IMR-90 (cell line): ENCODE measurements at regions not wholly inside any gene's neighbourhood (a gene's known extent, or its start where the extent isn't known, plus 50 kb on each side); places are given as distances from the start of the nearest gene placed in this dataset.

ENCODE experiments used
- ATAC-seq: fragments of 200-7000 bp; cut with Tn5 transposase; 2 replicates; pipeline ENCODE4 v1.9.1; 2020; ENCODE audit warnings: low read depth, mild to moderate bottlenecking, moderate library complexity
- BruUV-seq: library from RNA; stranded (reverse); fragments of 400-500 nt; replicated peaks from 2 replicates; lab custom pipeline; 2021; lab: Mats Ljungman, UMichigan
- CTCF ChIA-PET: fragments of 300-600 bp; formaldehyde crosslinking; extraction: SDS; loops from one replicate; lab custom pipeline; 2021; ENCODE audit warnings: antibody characterized with exemption; lab: Yijun Ruan, JAX
- POLR2A ChIA-PET: fragments of 300-600 bp; sonication (Branson Sonifier 250); formaldehyde crosslinking; loops from one replicate; lab custom pipeline; 2022; ENCODE audit warnings: antibody characterized with exemption; ENCODE audit not compliant: unreplicated experiment; lab: Charles Lee
- DNase-seq: peaks from one replicate; pipeline ENCODE4 v3.0.0; 2013
- H2AFZ ChIP-seq: replicated peaks from 2 replicates; pipeline ENCODE3; 2013; ENCODE audit warnings: low read length, mild to moderate bottlenecking; ENCODE audit not compliant: poor library complexity
- H2AK5ac ChIP-seq: 2 replicates; pipeline ENCODE4 v1.6.1; 2013; ENCODE audit warnings: low read depth, low read length, inconsistent platforms
- H2AK9ac ChIP-seq: replicated peaks from 2 replicates; pipeline ENCODE3; 2013; ENCODE audit warnings: mild to moderate bottlenecking, low read depth, low read length, moderate library complexity; ENCODE audit not compliant: poor library complexity
- H2BK120ac ChIP-seq: 2 replicates; pipeline ENCODE4 v1.6.1; 2013; ENCODE audit warnings: low read depth, low read length, inconsistent platforms
- H2BK15ac ChIP-seq: 3 replicates; pipeline ENCODE4 v1.6.1; 2013; ENCODE audit warnings: low read depth, low read length, inconsistent platforms
- H2BK20ac ChIP-seq: 2 replicates; pipeline ENCODE4 v1.6.1; 2013; ENCODE audit warnings: low read depth, mild to moderate bottlenecking, inconsistent platforms, low read length, moderate library complexity
- H2BK5ac ChIP-seq: 2 replicates; pipeline ENCODE4 v1.6.1; 2013; ENCODE audit warnings: mild to moderate bottlenecking, low read depth, low read length, inconsistent platforms; ENCODE audit not compliant: poor library complexity, severe bottlenecking
- H3K14ac ChIP-seq: replicated peaks from 2 replicates; pipeline ENCODE4 v1.6.1; 2013; ENCODE audit warnings: low read depth, low read length, inconsistent platforms
- H3K18ac ChIP-seq: 2 replicates; pipeline ENCODE4 v1.6.1; 2013; ENCODE audit warnings: low read depth, low read length, control low read depth
- H3K23ac ChIP-seq: 2 replicates; pipeline ENCODE4 v1.6.1; 2013; ENCODE audit warnings: low read depth, low read length, inconsistent platforms
- H3K27ac ChIP-seq: 2 replicates; pipeline ENCODE4 v1.5.1; 2013; ENCODE audit warnings: mild to moderate bottlenecking, control low read depth, low read length; ENCODE audit not compliant: insufficient read depth
- H3K27me3 ChIP-seq: 2 replicates; pipeline ENCODE4 v1.6.1; 2013; ENCODE audit warnings: low read length; ENCODE audit not compliant: control insufficient read depth, insufficient read depth
- H3K36me3 ChIP-seq: 2 replicates; pipeline ENCODE4 v1.6.1; 2013; ENCODE audit warnings: low read length, mixed read lengths; ENCODE audit not compliant: control insufficient read depth, insufficient read depth
- H3K4ac ChIP-seq: 2 replicates; pipeline ENCODE4 v1.6.1; 2013; ENCODE audit warnings: low read depth, low read length, inconsistent platforms
- H3K4me1 ChIP-seq: 2 replicates; pipeline ENCODE4 v1.6.1; 2013; ENCODE audit warnings: low read length, mixed read lengths; ENCODE audit not compliant: control insufficient read depth, insufficient read depth
- H3K4me2 ChIP-seq: 2 replicates; pipeline ENCODE4 v1.6.1; 2013; ENCODE audit warnings: low read depth, mild to moderate bottlenecking, control low read depth, low read length, moderate library complexity
- H3K4me3 ChIP-seq: 2 replicates; pipeline ENCODE4 v1.5.1; 2013; ENCODE audit warnings: low read depth, mild to moderate bottlenecking, control low read depth, low read length, moderate library complexity; ENCODE audit not compliant: insufficient read depth
- H3K56ac ChIP-seq: 2 replicates; pipeline ENCODE4 v1.6.1; 2013; ENCODE audit warnings: low read length, inconsistent platforms; ENCODE audit not compliant: insufficient read depth; ENCODE audit errors: extremely low read depth
- H3K79me1 ChIP-seq, 2 experiments: 2 replicates each; pipeline ENCODE4 v1.6.1; 2013; ENCODE audit warnings: low read length in 2 of 2, inconsistent platforms in 1 of 2, low read depth in 1 of 2
- H3K9ac ChIP-seq: 2 replicates; pipeline ENCODE4 v1.6.1; 2013; ENCODE audit warnings: low read depth, low read length, control low read depth
- H3K9me1 ChIP-seq: 2 replicates; pipeline ENCODE4 v1.6.1; 2013; ENCODE audit warnings: low read length, inconsistent platforms; ENCODE audit not compliant: insufficient read depth
- H3K9me3 ChIP-seq: 2 replicates; pipeline ENCODE4 v1.6.1; 2013; ENCODE audit warnings: low read length; ENCODE audit not compliant: control insufficient read depth, insufficient read depth
- H4K20me1 ChIP-seq: 2 replicates; pipeline ENCODE4 v1.6.1; 2013; ENCODE audit warnings: low read length, inconsistent platforms; ENCODE audit not compliant: insufficient read depth
- H4K5ac ChIP-seq: 2 replicates; pipeline ENCODE4 v1.6.1; 2013; ENCODE audit warnings: mild to moderate bottlenecking, low read depth, low read length, control low read depth
- H4K8ac ChIP-seq, 2 experiments: 2 replicates each; pipeline ENCODE4 v1.6.1; 2013; ENCODE audit warnings: low read depth in 2 of 2, low read length in 2 of 2, control low read depth in 1 of 2, inconsistent platforms in 1 of 2
- H4K91ac ChIP-seq: 2 replicates; pipeline ENCODE4 v1.6.1; 2013; ENCODE audit warnings: low read depth, low read length, inconsistent platforms; ENCODE audit not compliant: insufficient read depth
- BHLHE40 ChIP-seq: fragments of 150-350 bp; IDR thresholded peaks from 2 replicates; pipeline ENCODE4 v1.6.1; 2016; ENCODE audit warnings: mild to moderate bottlenecking, low read depth, low read length
- CEBPB ChIP-seq: IDR thresholded peaks from 2 replicates; pipeline ENCODE4 v1.6.1; 2012; ENCODE audit warnings: low read depth, low read length, improper control_type of control experiment
- CHD1 ChIP-seq: IDR thresholded peaks from 2 replicates; pipeline ENCODE4 v1.6.1; 2012; ENCODE audit warnings: low read depth, low read length, improper control_type of control experiment
- CTCF ChIP-seq: conservative IDR thresholded peaks from 2 replicates; pipeline ENCODE4 v1.5.1; 2012; ENCODE audit warnings: mild to moderate bottlenecking, low read depth, low read length, improper control_type of control experiment
- ELK1 ChIP-seq: fragments of 150-350 bp; IDR thresholded peaks from 2 replicates; pipeline ENCODE4 v1.6.1; 2016; ENCODE audit warnings: low read depth, mild to moderate bottlenecking, low read length, moderate library complexity, borderline replicate concordance
- FOS ChIP-seq: fragments of 150-350 bp; IDR thresholded peaks from 2 replicates; pipeline ENCODE4 v1.6.1; 2016; ENCODE audit warnings: low read depth, low read length
- MAFK ChIP-seq: IDR thresholded peaks from 2 replicates; pipeline ENCODE4 v1.6.1; 2012; ENCODE audit warnings: low read depth, low read length, improper control_type of control experiment
- MAZ ChIP-seq: IDR thresholded peaks from 2 replicates; pipeline ENCODE4 v1.6.1; 2012; ENCODE audit warnings: low read depth, mild to moderate bottlenecking, low read length, improper control_type of control experiment, moderate library complexity, borderline replicate concordance
- MXI1 ChIP-seq: IDR thresholded peaks from 2 replicates; pipeline ENCODE4 v1.6.1; 2012; ENCODE audit warnings: low read depth, mild to moderate bottlenecking, low read length, moderate library complexity, borderline replicate concordance
- NFE2L2 ChIP-seq: fragments of 150-350 bp; IDR thresholded peaks from 2 replicates; pipeline ENCODE4 v1.6.1; 2016; ENCODE audit warnings: low read depth, mild to moderate bottlenecking, low read length
- POLR2A ChIP-seq: IDR thresholded peaks from 2 replicates; pipeline ENCODE4 v1.6.1; 2012; ENCODE audit warnings: mild to moderate bottlenecking, low read depth, low read length
- RAD21 ChIP-seq: IDR thresholded peaks from 2 replicates; pipeline ENCODE4 v1.6.1; 2012; ENCODE audit warnings: low read length, improper control_type of control experiment
- RCOR1 ChIP-seq: IDR thresholded peaks from 2 replicates; pipeline ENCODE4 v1.6.1; 2012; ENCODE audit warnings: mild to moderate bottlenecking, low read length, improper control_type of control experiment; ENCODE audit not compliant: insufficient replicate concordance
- RFX5 ChIP-seq: IDR thresholded peaks from 2 replicates; pipeline ENCODE4 v1.8.0; 2012; ENCODE audit warnings: low read depth, mild to moderate bottlenecking, low read length, moderate library complexity
- SMC3 ChIP-seq: fragments of 150-350 bp; IDR thresholded peaks from 2 replicates; pipeline ENCODE4 v1.6.1; 2016; ENCODE audit warnings: low read depth, mild to moderate bottlenecking, antibody characterized with exemption, low read length, moderate library complexity
- USF2 ChIP-seq: fragments of 150-350 bp; IDR thresholded peaks from 2 replicates; pipeline ENCODE4 v1.6.1; 2017; ENCODE audit warnings: mild to moderate bottlenecking, antibody characterized with exemption, low read length, low read depth
- WGBS, 2 experiments: methylation state at CpG; one replicate each; pipeline versions ENCODE4 v1.1.5 to v1.1.7; 2013; ENCODE audit warnings: missing lambda C conversion rate in 2 of 2; ENCODE audit not compliant: insufficient read length in 1 of 2; ENCODE audit errors: extremely low coverage in 2 of 2; 5-methylcytosine and 5-hydroxymethylcytosine counted together
- dilution Hi-C: fragments of 300-500 bp; cut with HindIII; formaldehyde crosslinking; loops from one replicate; pipeline ENCODE4 v1.14.3; 2018; ENCODE audit warnings: low sequenced_read_pairs; ENCODE audit not compliant: unreplicated experiment
- in situ Hi-C: fragments of 300-500 bp; cut with MboI; formaldehyde crosslinking; loops from 3 replicates; pipeline ENCODE4 v1.14.3; 2019; ENCODE audit warnings: low sequenced_read_pairs, inconsistent platforms, mixed read lengths
- intact Hi-C: fragments of 100-400 bp; cut with micrococcal nuclease; formaldehyde crosslinking; loops from 2 replicates; pipeline ENCODE4 v1.10.0; 2022

DNA sequence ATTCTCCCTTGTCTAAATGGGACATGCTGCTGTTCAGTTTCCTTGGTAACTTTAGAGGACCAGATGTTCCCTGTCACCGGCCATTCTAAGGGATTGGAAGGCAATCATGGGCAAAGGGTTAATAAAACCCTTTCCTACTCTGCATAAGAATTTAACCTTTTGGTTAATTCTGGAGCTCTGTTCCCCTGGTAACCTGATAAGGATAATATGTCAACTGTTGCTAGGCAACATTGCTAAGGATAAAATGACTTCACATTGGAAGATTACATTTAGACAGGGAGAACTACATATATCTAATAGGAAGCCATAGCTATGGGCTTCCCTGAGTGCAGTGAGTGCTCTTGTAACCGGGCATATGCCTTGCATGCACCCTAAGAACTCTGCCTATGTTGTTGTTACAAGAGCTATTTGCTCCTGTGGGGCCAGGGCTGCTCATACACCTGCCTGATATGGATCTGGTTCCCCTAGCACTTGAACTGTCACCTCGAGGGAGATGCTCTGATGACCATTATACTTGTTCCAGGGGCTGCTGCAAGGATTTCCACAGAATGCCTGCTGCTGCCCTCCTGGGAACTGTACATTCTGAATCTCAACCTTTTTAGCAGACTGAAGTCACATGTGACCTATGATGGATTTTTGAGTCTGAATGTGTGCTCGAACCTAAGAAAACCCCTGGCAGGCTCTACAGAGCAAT is 326.3 kb upstream of the PDZRN3 start:
- BruUV-seq = no TSS peak
- H2BK120ac ChIP-seq = no peak overlapping the region
- no peak overlapping the region for H3K14ac ChIP-seq
- H3K4me1 ChIP-seq = no peaks in the 10 kb centered on the region
- H3K9ac ChIP-seq = no peak overlapping the region
- H3K36me3 ChIP-seq = no peaks in the 10 kb centered on the region
- H4K5ac ChIP-seq = no peak overlapping the region
- no peak overlapping the region for H3K4me2 ChIP-seq
- H3K9me3 ChIP-seq = no peaks in the 10 kb centered on the region
- no peak overlapping the region for H2AK9ac ChIP-seq
- intact Hi-C loops (no loop called here), in situ Hi-C loops (no loop called here), dilution Hi-C loops (no loop called here)
- no peak overlapping the region for H3K4ac ChIP-seq
- no CpG with 5 or more reads among the region's 4 CpGs for whole genome bisulfite sequencing, 2 experiments
- no peaks in the 10 kb centered on the region; the same call in 1 of the 2 replicates for H3K27me3 ChIP-seq
- no peak overlapping the region for H3K27ac ChIP-seq
- TF ChIP-seq CTCF (no peak), CEBPB (no peak), MXI1 (no peak), ELK1 (no peak), BHLHE40 (no peak), USF2 (no peak), MAFK (no peak), FOS (no peak), CHD1 (no peak), POLR2A (no peak), RAD21 (no peak), MAZ (no peak), RCOR1 (no peak), NFE2L2 (no peak), SMC3 (no peak), RFX5 (no peak)
- no peak for DNase-seq
- ChIA-PET CTCF (no interaction called here), POLR2A (no interaction called here)
- H3K79me1 ChIP-seq = no peaks in the 10 kb centered on the region
- H3K56ac ChIP-seq = no peak overlapping the region
- no peak overlapping the region for H2AK5ac ChIP-seq
- no peak overlapping the region for H2BK15ac ChIP-seq
- H4K20me1 ChIP-seq = no peaks in the 10 kb centered on the region
- H2BK20ac ChIP-seq = no peak overlapping the region
- H3K4me3 ChIP-seq = no peak overlapping the region
- H2BK5ac ChIP-seq = no peak overlapping the region
- no peaks in the 10 kb centered on the region for H3K9me1 ChIP-seq
- no peak overlapping the region for H2AFZ ChIP-seq
- no peak overlapping the region for H4K91ac ChIP-seq
- no peak for ATAC-seq
- H3K23ac ChIP-seq = no peak overlapping the region
- no peak overlapping the region for H3K18ac ChIP-seq
- H4K8ac ChIP-seq = no peak overlapping the region
